ENCODE measurements at regions not wholly inside any gene's neighbourhood (a gene's known extent, or its start where the extent isn't known, plus 50 kb on each side); places are given as distances from the start of the nearest gene placed in this dataset.

GRCh38 chr12:114194956-114195355, 211.0 kb downstream of the TBX5 start:
- H3K27me3 ChIP-seq (ENCODE audit: low read depth) = no peaks in the 10 kb centered on the region
- H3K27ac ChIP-seq = no peak overlapping the region
- no peak overlapping the region for H3K4me3 ChIP-seq
- H3K9me3 ChIP-seq = no peaks in the 10 kb centered on the region
- no peak for DNase-seq
- intact Hi-C loops (cut with DNase I) = no loop called here
- TF ChIP-seq CTCF (IDR thresholded peaks at IDR 0.05) = no peak
- no peak for ATAC-seq
- H3K4me1 ChIP-seq = no peaks in the 10 kb centered on the region
- H3K36me3 ChIP-seq = no peaks in the 10 kb centered on the region

GRCh38 chr12:114194066-114194465, 211.9 kb downstream of the TBX5 start:
- Histone ChIP-seq H3K4me3 (no peak overlapping the region), H3K36me3 (no peaks in the 10 kb centered on the region), H3K4me1 (no peaks in the 10 kb centered on the region), H3K27me3 (ENCODE audit: low read depth) (no peaks in the 10 kb centered on the region), H3K9me3 (no peaks in the 10 kb centered on the region), H3K27ac (no peak overlapping the region)
- DNase-seq (no peak), ATAC-seq (no peak)
- no peak for TF ChIP-seq CTCF (IDR thresholded peaks at IDR 0.05)
- intact Hi-C loops (cut with DNase I) = no loop called here

- no peak for TF ChIP-seq CTCF (IDR thresholded peaks at IDR 0.05)
- no peaks in the 10 kb centered on the region for H3K9me3 ChIP-seq
- intact Hi-C loops (cut with DNase I) = no loop called here
- ATAC-seq = no peak
- DNase-seq = no peak
- no peak overlapping the region for H3K4me3 ChIP-seq
- H3K27me3 ChIP-seq (ENCODE audit: low read depth) = no peaks in the 10 kb centered on the region
- no peak overlapping the region for H3K27ac ChIP-seq
- no peaks in the 10 kb centered on the region for H3K36me3 ChIP-seq
- H3K4me1 ChIP-seq = no peaks in the 10 kb centered on the region
Observed at GRCh38 chr12:114193474-114193873, 212.5 kb downstream of the TBX5 start.

GRCh38 chr12:114192549-114192948, 213.4 kb downstream of the TBX5 start:
- no peaks in the 10 kb centered on the region for H3K4me1 ChIP-seq
- intact Hi-C loops (cut with DNase I) = no loop called here
- H3K9me3 ChIP-seq = no peaks in the 10 kb centered on the region
- H3K27me3 ChIP-seq (ENCODE audit: low read depth) = no peaks in the 10 kb centered on the region
- DNase-seq (no peak), ATAC-seq (no peak)
- H3K4me3 ChIP-seq = no peak overlapping the region
- no peak for TF ChIP-seq CTCF (IDR thresholded peaks at IDR 0.05)
- no peaks in the 10 kb centered on the region for H3K36me3 ChIP-seq
- H3K27ac ChIP-seq = no peak overlapping the region

GRCh38 chr12:114192013-114192412, 213.9 kb downstream of the TBX5 start:
- intact Hi-C loops (cut with DNase I) = no loop called here
- Histone ChIP-seq H3K36me3 (no peaks in the 10 kb centered on the region), H3K4me3 (no peak overlapping the region), H3K4me1 (no peaks in the 10 kb centered on the region), H3K27ac (no peak overlapping the region), H3K27me3 (ENCODE audit: low read depth) (no peaks in the 10 kb centered on the region), H3K9me3 (no peaks in the 10 kb centered on the region)
- ATAC-seq = no peak
- TF ChIP-seq CTCF (IDR thresholded peaks at IDR 0.05) = no peak
- DNase-seq = no peak

GRCh38 chr12:114191581-114191980, 214.4 kb downstream of the TBX5 start:
- no peaks in the 10 kb centered on the region for H3K9me3 ChIP-seq
- DNase-seq = no peak

More at GRCh38 chr12:114191581-114191980, 214.4 kb downstream of the TBX5 start:
- no peak for TF ChIP-seq CTCF (IDR thresholded peaks at IDR 0.05)
- Histone ChIP-seq H3K4me1 (no peaks in the 10 kb centered on the region), H3K4me3 (no peak overlapping the region), H3K27me3 (ENCODE audit: low read depth) (no peaks in the 10 kb centered on the region), H3K27ac (no peak overlapping the region), H3K36me3 (no peaks in the 10 kb centered on the region)
- intact Hi-C loops (cut with DNase I) = no loop called here
- ATAC-seq = no peak

All from lower lobe of right lung (tissue), 2 donors.